SK-N-MC (cell line): ENCODE measurements at regions not wholly inside any gene's neighbourhood (a gene's known extent, or its start where the extent isn't known, plus 50 kb on each side); places are given as distances from the start of the nearest gene placed in this dataset.

ENCODE experiments used
- EZH2 ChIP-seq: fragments of 200-600 bp; sonication (generic); IDR thresholded peaks from one replicate; pipeline ENCODE4 v1.6.1; 2017; ENCODE audit warnings: antibody characterized with exemption
- FOXP2 ChIP-seq: optimal IDR thresholded peaks from 2 replicates; pipeline ENCODE3; 2011; ENCODE audit warnings: mild to moderate bottlenecking, moderate library complexity; ENCODE audit not compliant: insufficient read depth; ENCODE audit errors: extremely low read length, control extremely low read depth
- POLR2AphosphoS5 ChIP-seq: IDR thresholded peaks from 2 replicates; pipeline ENCODE4 v1.6.1; 2012; ENCODE audit warnings: mild to moderate bottlenecking, low read depth, low read length, borderline replicate concordance

- TF ChIP-seq FOXP2, result no peak
- no peak for TF ChIP-seq POLR2AphosphoS5
- no peak for TF ChIP-seq EZH2
Measured at GRCh38 chr1:209232197-209232596, 351.3 kb upstream of the CAMK1G start.
